ENCODE measurements at regions not wholly inside any gene's neighbourhood (a gene's known extent, or its start where the extent isn't known, plus 50 kb on each side); places are given as distances from the start of the nearest gene placed in this dataset.

DNA sequence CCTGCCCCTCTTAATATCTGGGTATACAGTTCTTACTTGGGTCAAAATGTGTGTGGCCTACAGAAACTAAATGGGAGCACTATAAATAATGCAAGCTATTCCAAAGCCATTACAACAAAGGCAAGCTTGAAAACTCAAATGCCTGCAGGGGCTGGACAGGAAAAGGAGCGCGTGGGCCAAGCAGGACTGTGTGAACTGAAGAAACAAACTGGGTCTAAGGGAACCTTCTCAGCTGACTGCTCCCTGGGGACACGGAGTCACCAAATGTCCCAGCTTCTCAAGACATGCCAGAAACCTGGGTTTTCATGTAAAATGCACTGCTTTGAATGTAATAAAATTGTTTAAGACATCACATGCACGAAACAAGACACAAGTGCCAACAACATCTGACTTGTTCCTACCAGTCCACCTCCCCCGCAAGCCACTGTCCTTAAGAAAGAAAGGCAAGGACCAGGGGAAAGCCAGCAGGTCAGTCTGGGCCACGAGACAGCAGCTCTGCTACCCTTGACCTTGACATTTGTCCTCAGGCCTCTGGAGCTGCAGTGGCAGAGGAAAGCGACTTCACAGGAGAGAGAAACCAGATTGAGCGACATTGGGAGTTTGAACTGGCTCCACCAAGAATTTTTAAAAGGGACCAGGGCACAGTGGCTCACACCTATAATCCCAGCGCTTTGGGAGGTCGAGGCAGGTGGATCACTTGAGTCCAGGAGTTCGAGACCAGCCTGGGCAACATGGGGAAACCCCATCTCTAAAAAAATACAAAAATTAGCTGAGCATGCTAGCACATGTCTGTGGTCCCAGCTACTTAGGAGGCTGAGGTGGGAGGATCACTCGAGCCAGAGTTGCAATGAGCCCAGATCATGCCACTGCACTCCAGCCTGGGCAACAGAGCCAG, 89.7 kb upstream of the SH3BP4 start:
- no peak for TF ChIP-seq CHD2 (IDR thresholded peaks at IDR 0.05; ENCODE audit: low read length)
- TF ChIP-seq CREB1 (IDR thresholded peaks at IDR 0.05) = no peak
- TF ChIP-seq YY1 (IDR thresholded peaks at IDR 0.05; ENCODE audit: low read depth, low read length) = no peak
- no peak for TF ChIP-seq HDAC2 (IDR thresholded peaks at IDR 0.05; ENCODE audit: borderline replicate concordance in 1 of 2, low read depth in 2 of 2, low read length in 2 of 2)
- no peak for TF ChIP-seq CBX5 (IDR thresholded peaks at IDR 0.05; ENCODE audit: low read depth, low read length)
- TF ChIP-seq RBBP5 (IDR thresholded peaks at IDR 0.05; ENCODE audit: borderline replicate concordance, low read depth, low read length) = no peak
- TF ChIP-seq POLR2AphosphoS5 (IDR thresholded peaks at IDR 0.05; ENCODE audit: low read depth, low read length) = no peak
- TF ChIP-seq POLR2A (IDR thresholded peaks at IDR 0.05; ENCODE audit: control extremely low read depth in 1 of 2, low read depth in 2 of 2, low read length in 2 of 2) = no peak
- TF ChIP-seq, protein P1, sequence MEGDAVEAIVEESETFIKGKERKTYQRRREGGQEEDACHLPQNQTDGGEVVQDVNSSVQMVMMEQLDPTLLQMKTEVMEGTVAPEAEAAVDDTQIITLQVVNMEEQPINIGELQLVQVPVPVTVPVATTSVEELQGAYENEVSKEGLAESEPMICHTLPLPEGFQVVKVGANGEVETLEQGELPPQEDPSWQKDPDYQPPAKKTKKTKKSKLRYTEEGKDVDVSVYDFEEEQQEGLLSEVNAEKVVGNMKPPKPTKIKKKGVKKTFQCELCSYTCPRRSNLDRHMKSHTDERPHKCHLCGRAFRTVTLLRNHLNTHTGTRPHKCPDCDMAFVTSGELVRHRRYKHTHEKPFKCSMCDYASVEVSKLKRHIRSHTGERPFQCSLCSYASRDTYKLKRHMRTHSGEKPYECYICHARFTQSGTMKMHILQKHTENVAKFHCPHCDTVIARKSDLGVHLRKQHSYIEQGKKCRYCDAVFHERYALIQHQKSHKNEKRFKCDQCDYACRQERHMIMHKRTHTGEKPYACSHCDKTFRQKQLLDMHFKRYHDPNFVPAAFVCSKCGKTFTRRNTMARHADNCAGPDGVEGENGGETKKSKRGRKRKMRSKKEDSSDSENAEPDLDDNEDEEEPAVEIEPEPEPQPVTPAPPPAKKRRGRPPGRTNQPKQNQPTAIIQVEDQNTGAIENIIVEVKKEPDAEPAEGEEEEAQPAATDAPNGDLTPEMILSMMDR (IDR thresholded peaks at IDR 0.05; ENCODE audit: control extremely low read depth in 1 of 3, insufficient read depth in 1 of 3, low read depth in 1 of 3, low read length in 3 of 3) = no peak
- TF ChIP-seq RAD21 (IDR thresholded peaks at IDR 0.05 in 1 of 2, conservative IDR thresholded peaks at IDR 0.05 in 1 of 2; ENCODE audit: low read depth in 2 of 2, low read length in 2 of 2) = no peak
